NCI-H510A (cell line): ENCODE measurements at regions not wholly inside any gene's neighbourhood (a gene's known extent, or its start where the extent isn't known, plus 50 kb on each side); places are given as distances from the start of the nearest gene placed in this dataset.
"Not testable (repeated sequence)": the region's sequence is repeated elsewhere in the genome, so short reads cannot be mapped to it uniquely, and the experiment has no call there.

Experiments
- DNase-seq: peaks from one replicate; lab custom pipeline; 2025; lab: John Stamatoyannopoulos, UW

DNA sequence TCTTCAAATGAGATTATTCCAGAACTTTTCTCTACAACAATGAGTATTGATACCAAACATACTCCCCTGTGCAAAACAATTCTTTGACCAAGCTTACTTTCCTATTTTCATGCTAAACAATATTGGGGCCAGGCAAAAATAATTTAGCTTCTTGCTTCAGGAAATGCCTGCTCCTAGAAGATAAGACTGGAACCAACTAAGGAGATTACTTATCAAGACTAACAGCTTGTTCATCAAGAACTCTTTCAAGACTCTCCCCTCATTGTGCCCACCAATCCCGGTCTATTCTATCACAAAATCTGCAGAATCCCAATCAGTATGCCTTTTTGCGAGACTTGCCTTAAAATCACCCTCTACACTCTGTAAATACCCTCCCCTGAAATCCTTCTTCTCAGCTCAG lies 536.6 kb downstream of the RWDD3 start:
- no peak for DNase-seq

DNA sequence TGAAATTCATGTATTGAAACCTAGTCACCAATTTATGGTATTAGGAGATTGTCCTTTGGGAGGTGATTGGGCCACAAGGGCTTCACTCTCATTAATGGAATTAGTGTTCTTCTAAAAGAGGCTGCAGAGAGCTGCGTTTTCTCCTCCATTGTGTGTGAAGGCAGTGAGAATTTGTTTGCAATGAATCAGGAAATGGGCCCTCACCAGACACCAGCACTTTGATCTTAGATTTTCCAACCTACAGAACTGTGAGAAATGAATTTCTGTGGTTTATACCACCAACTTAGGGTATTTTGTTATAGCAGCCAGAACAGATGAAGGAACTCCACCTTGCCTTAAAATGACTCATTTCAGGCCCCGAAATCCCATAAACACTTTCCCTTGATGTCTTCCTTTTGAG lies 544.2 kb downstream of the RWDD3 start:
- no peak for DNase-seq

DNA sequence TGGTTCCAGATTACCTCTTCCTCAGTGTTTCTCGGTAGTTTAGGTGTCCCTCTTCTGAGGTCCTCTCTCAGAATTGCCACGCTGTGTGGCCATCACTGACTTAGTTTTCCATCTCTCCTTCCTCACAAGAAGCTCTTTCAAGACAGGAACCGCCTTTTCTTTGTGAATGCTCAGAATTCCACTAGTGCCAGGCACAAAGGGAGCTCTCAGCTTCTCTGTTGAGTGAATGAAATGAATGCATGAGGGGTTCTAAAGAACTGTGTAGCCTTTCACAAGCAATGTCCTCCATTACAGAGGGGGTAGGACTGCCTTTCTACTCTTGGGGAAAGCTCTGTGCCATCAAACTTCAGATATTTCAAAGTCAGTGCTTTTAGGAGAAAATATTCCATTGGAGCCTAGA lies 546.8 kb downstream of the RWDD3 start:
- DNase-seq = no peak

DNA sequence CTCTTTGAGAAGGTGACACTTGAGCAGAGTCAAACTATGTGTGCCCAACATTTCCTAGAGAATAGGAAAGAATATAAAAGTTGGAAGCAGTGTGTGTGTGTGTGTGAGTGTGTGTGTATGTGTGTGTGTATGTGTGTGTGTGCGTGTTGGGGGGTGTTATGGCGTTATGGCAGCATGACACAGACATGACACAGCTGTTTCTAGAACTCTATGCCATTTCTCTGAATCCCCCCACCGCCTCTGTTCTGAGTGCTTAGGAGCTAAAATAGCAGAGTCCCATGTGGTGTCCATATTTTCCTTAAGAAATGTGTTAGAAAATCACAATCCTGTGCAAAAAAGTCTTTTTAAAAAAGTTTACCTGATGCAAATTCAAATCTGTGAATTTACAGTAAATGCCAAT lies 556.1 kb downstream of the RWDD3 start:
- no peak for DNase-seq

DNA sequence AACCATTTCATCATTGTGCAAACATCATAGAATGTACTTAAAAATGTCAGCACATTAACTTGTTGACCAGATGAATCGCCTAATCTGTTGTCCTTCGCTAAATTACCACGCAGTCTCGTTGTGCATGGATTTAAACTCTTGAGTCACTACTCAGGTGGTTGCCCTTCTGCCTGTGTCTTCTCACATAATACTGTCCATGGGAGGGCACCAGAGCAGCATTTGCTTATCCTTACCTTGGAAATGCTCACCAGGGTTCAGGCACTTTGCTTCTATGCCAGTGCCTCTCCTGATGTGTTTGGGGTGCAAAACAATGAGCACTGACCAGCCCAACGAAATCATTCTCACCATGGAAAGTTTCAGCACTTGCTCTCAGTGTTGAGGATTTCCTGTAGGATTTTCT lies 559.9 kb downstream of the RWDD3 start:
- no peak for DNase-seq

DNA sequence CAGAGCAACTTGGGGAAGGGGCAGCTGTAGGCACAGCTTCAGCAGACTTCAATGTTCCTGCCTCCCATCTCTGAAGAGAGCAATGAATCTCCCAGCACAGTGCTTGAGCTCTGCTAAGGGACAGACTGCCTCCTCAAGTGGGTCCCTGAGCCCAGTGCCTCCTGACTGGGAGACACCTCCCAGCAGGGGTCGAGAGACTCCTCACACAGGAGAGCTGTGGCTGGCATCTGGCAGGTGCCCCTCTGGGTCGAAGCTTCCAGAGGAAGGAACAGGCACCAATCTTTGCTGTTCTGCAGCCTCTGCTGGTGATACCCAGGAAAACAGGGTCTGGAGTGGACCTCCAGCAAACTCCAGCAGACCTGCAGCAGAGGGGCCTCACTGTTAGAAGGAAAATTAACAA lies 563.8 kb downstream of the RWDD3 start:
- not testable (repeated sequence) for DNase-seq

DNA sequence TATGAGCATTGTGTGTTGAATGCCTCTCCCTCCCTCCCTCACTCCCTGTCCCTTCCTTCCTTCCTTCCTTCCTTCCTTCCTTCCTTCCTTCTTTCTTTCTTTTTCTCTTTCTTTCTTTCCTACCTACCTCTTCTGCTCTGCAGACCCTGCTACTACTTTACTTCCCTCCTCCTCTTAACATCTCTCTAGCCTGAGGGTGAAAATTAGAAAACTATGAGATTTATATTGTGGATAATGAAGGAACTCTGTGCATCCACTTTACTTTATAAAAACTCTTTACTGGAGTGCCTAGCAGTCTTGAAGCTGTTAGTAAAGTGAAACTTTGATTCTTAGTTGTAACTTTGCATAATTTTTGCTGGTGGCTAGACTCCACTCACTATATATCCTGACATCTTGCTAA lies 572.2 kb downstream of the RWDD3 start:
- DNase-seq = no peak

DNA sequence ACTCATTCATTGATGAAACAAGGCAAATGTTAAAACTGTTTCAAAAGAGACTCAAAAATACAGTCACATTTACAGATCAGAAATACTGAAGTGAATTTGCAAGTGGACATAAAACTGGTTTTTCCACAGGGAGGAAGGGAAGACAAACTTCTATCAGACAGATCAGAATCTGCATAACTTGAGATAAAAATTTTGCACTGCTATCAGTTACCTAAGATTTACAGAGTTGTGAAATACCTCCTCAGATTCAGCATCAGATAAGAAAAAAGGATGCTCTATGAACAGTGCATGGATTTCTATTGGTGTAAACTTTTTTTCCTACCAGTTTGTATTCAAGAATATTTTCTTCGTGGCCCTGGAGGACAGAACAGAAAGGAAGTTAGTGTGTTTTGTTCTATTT lies 575.4 kb downstream of the RWDD3 start:
- no peak for DNase-seq

DNA sequence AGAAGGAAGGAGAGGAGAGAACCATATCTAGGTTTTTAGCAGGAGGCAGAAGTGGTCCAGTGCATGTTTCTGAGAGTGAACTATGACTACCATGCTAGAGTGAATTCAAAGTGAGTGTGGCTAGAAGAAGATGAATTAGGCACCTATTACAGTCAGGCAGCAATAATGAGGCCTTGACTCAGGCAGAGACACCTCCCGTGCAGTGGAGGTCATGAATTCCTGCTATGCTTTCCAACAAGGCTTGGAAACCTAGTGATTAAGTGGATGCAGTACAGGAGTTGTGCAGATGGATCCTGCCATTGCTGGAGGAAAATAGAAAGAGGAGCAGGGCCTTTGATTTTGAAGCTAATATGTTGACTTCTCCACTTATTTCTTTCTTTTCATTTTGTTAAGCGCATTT lies 581.5 kb downstream of the RWDD3 start:
- DNase-seq = no peak

DNA sequence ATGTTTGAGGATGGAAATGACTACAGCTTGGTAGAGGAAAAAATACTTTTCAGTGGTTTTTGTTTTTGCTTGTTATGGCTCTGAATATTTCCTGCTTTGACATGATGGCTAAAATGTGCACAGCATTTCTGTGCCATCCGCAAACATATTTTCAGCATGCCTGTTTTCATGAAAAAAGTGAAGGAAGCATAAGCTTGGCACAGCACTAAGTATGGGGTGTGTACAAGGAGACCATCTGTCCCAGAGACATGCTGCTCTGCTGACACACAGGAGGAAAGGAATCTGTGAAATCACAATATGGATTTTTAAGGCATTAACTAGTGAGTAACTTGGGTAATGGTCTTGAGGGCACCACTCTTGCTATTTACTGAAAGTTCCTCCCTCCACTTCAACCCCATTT lies 595.5 kb downstream of the RWDD3 start:
- no peak for DNase-seq

DNA sequence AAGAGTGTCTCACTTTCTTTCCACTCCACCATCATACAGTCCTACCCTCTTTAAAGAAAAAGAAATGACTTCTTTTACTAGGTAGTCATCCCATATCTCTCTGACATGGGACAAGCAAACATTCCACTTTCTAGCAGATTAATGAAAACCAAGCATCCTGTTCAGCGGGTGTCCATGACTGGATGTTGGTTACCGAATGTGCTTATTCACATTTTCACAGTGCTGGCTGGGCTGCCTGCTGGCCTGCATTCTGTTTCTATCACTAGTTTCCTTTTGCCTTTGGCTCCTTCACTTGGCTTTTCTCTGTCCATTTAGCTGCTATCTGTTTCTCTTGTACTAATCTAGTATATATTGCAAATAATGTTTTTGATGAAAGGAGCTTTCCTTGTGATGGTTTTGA lies 598.4 kb downstream of the RWDD3 start:
- no peak for DNase-seq

DNA sequence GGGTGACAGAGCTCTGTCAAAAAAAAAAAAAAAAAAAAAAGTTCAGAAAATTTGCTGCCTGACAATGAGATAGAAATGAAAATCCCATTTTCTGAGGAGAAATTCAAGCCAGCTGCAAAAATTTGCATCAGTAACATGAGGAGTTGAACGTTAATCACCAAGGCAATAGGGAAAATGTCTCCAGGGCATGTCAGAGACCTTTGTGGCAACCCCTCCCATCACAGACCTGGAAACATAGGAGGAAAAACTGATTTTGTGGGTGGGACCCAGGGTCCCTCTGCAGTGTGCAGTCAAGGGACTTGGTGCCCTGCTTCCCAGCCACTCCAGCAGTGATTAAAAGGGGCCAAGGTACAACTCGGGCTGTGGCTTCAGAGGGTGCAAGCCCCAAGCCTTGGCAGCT lies 615.4 kb downstream of the RWDD3 start:
- no peak for DNase-seq

DNA sequence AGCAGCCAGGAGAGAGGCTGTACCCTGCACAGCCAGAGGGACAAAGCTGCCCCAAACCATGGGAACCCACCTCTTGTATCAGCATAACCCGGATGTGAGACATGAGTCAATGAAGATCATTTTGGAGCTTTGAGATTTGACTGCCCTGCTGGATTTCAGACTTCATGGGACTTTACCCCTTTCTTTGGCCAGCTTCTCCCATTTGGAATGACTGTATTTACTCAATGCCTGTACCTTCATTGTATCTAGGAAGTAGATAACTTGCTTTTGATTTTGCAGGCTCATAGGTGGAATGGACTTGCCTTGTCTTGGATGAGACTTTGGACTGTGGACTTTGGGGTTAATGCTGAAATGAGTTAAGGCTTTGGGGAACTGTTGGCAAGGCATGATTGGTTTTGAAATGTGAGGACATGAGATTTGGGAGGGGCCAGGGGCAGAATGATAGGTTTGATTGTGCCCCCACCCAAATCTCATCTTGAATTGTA lies 616.2 kb downstream of the RWDD3 start:
- DNase-seq = no peak

DNA sequence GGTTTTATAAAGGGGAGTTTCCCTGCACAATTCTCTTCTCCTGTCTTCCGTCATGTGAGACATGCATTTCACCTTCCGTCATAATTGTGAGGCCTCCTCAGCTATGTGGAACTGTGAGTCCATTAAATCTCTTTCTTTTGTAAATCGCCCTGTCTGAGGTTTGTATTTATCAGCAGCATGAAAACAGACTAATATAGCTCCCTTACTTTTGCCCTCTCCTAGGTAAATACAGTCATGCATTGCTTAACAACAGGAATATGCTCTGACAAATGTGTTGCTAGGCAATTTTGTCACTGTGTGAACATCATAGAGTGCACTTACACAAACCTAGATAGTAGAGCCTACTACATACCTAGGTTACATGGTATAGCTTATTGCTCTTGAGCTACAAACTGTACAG lies 616.8 kb downstream of the RWDD3 start:
- no peak for DNase-seq

DNA sequence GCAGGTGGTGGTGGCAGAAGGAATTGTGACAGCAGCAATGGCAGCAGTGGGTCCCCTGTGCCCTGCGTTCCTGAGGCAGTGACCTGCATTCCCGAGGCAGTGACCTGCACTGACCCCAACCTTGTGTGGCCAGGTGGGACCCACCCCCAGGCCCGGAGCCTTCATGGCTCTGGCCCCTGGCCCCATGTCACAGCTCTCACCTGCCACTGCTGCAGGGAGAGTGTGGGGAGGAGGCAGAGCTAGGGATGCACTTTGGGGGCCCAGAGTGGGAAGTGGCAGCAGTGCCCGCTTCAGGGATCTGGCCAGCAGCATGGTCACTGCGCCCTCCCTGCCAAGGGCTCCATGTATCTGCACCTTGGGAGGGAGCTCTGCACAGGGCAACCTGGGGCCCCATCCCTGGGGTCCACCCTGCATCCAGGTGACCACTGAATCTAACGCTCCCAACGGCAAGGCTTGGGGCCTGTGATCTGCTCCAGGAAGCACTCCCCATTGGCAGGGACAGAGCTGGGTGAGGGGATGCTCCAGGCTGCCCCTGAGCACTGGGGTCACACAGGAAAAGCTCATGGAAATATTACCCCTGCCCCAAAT lies 618.6 kb downstream of the RWDD3 start:
- DNase-seq = no peak

DNA sequence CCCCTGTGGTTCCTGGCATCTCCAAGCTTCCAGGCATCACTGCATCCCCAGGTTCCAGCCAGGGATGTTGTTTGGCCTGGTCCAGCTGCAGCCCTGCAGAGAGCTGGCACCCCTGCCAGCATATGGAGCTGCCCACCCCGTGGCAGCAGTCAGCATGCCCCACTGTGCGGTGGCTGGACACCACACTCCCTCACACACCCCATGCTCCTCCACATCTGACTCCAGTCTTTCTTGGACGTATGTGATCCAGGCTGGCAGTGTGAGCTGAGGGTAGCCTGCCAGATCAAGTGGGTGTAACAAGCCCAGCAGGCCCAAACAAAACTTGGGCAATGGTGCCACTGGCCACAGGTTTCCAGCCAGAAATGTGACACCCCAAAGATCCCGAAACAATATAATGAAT lies 620.4 kb downstream of the RWDD3 start:
- DNase-seq = no peak

DNA sequence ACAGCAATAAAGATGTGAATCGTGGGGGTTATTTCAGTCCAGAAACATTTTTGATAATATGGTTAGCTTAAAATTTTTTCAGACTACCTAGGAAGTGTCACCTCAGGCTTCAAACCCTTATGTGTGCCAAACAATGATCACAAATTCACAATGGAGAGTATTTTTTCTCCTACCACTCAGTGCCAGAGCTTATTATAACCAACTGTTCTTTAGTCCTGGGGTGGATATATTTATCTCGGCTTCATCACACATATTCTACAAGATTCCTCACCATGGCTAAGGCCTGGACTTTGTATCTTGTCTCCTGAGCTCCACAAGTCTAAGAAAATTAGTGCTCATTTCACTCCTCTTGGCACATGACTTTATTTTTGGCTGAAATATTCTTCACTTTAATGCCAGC lies 629.1 kb downstream of the RWDD3 start:
- no peak for DNase-seq

DNA sequence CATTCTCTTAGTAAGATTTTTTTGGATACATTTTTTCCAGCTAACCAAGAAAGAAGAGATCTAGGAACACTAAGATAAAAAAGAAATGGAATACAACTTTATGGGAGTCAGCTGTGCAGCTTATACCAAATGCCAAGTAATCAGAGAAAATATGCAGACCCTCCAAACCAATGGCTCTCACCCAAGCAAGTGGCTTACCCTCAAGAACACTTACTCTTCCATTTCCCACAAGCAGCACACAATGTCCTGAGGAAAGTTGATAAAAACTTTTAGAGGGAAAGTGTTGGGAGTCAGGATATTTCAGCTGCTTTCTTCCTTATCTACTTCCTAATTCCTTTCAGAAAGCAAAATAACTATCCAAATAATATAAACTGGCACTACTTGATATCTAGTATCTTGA lies 631.8 kb downstream of the RWDD3 start:
- DNase-seq = no peak

DNA sequence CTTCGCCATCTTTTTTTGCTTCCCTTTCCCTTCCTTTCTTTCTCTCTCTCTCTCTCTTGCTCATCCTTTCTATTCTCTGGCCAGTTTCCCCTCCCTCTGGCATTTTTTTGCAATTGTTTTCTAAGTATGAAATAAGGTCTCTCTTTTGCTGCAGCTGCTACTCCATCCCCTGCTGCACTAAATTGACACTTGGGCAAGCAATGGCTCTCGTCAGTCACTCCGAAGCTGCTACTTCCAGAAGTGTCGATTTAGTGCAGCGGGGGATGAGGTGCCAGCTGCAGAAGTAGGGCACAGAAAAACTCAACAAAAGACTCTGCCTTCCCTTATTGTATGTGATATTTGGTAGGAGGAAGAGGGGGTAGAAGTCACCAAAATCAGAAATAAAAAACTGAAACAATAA lies 642.3 kb downstream of the RWDD3 start:
- no peak for DNase-seq

DNA sequence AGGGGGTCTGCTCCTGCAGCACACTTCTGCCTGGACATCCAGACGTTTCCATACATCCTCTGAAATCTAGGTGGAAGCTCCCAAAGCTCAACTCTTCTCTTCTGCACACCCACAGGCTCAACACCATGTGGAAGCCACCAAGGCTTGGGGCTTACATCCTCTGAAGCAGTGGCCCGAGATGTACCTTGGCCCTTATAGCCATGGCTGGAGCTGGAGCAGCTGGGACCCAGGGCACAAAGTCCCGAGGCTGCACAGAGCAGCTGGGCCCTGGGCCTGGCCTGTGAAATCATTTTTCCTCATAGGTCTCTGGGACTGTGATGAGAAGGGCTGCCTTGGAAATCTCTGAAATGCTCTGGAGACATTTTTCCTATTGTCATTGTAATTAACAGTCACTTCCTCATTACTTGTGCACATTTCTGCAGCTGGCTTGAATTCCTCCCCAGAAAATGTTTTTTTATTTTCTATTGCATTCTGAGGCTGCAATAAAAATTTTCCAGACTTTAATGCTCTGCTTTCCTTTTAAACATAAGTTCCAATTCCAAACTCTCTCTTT lies 645.6 kb downstream of the RWDD3 start:
- no peak for DNase-seq

DNA sequence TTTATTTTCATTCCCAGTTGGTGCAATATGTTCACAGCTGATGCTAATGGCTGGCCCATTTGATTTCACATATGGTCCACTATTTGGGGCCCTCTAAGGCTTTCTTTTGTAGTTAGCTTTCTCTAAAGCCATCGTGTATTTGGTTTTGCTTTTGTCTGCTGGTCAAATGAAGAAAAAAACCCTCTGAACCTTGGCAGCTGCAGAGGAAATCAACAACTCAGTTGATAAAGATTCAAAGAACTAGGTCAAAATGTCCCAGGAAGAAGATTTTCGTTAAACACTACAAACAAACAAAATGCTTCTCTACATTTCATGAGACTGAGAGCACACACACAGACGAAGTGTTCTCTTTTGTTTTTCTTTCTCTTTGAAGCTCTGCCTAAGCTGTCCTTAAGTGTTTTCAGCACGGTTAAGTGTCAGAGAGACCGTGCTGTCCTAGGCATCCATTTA lies 655.0 kb downstream of the RWDD3 start:
- DNase-seq = no peak

DNA sequence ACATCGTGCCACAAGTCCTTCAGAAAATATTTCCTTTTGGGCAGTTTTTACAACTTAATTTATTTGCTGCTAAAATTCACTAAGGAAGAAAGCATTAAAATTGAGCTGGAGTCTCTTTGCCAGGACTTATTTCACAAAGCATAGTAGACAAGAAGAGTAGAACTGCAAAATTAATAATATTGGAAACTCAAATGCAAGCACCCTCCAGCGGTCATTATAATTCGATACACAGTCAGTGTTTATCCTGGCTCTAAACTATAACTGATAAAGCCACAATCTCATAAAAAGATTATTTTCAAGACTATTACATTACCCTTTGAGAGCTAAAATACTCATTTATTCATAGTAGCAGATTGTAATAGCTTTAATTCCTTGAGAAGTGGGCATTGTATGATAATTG lies 655.4 kb downstream of the RWDD3 start:
- no peak for DNase-seq

DNA sequence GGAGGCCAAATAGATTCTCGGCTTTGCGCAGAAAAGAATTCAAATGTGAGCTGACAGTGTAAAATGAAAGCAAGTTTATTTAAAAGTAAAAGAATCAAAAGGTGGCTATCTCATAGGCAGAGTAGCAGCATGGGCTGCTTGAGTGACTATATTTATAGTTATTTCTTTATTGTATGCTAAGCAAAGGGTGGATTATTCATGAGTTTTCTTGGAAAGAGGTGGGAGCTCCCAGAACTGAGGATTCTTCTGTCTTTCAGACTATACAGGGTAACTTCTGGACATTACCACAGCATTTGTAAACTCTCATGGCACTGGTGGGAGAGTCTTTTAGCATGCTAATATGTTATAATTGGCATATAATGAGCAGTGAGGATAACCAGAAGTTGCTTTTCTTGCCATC lies 659.9 kb downstream of the RWDD3 start:
- no peak for DNase-seq

DNA sequence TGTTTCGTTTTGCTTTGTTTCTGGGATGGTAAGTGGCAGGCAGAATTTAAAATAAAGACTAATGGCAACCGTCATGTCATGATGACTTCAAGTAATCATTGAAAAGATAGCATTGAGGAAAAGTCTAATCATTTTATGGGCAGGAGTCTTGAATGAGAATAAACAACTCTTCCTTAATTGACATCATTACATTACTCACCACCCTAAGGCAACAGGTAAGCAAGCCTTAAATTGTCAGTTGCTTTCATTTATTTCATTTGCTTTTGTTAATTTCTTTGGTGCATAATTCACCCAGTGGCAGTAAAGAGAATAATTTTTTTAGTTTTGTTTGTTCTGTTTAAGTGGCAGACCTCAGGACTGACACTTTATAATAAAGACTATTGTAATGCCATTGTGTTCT lies 669.0 kb downstream of the RWDD3 start:
- DNase-seq = no peak
